Upper lobe of right lung (tissue), 1 donor: ENCODE measurements at regions not wholly inside any gene's neighbourhood (a gene's known extent, or its start where the extent isn't known, plus 50 kb on each side); places are given as distances from the start of the nearest gene placed in this dataset.

Experiments used
- ATAC-seq: fragments of 200-7000 bp; cut with Tn5 transposase; one replicate; pipeline ENCODE4 v1.9.1; 2020; ENCODE audit warnings: mild to moderate bottlenecking, moderate library complexity
- DNase-seq: peaks from one replicate; pipeline ENCODE4 v3.0.0-alpha.2; 2020
- H3K27ac ChIP-seq: fragments of 200-600 bp; one replicate; pipeline ENCODE4 v1.8.0; 2022
- H3K27me3 ChIP-seq: fragments of 200-600 bp; one replicate; pipeline ENCODE4 v1.8.0; 2022; ENCODE audit warnings: mild to moderate bottlenecking
- H3K36me3 ChIP-seq: fragments of 200-600 bp; one replicate; pipeline ENCODE4 v1.8.0; 2022
- H3K4me1 ChIP-seq: fragments of 200-600 bp; one replicate; pipeline ENCODE4 v1.8.0; 2022
- H3K4me3 ChIP-seq: fragments of 200-600 bp; one replicate; pipeline ENCODE4 v1.8.0; 2022; ENCODE audit warnings: mild to moderate bottlenecking
- H3K9me3 ChIP-seq: fragments of 200-600 bp; one replicate; pipeline ENCODE4 v1.8.0; 2022
- CTCF ChIP-seq: fragments of 200-600 bp; IDR thresholded peaks from one replicate; pipeline ENCODE4 v1.8.0; 2022; ENCODE audit warnings: antibody characterized with exemption
- intact Hi-C: fragments of 100-400 bp; cut with DNase I; formaldehyde crosslinking; loops from one replicate; pipeline ENCODE4 v1.11.0; 2022
- donor health status: DM: no; HTN: yes; CAD: no; lungs with severe emphysema.

GRCh38 chr20:52794853-52795252 is 177.3 kb upstream of the TSHZ2 start:
- H3K4me1 ChIP-seq, result no peaks in the 10 kb centered on the region
- no peaks in the 10 kb centered on the region for H3K36me3 ChIP-seq
- DNase-seq (no peak), ATAC-seq (no peak)
- intact Hi-C loops, result no loop called here
- H3K27me3 ChIP-seq, result no peaks in the 10 kb centered on the region
- no peak for TF ChIP-seq CTCF
- H3K27ac ChIP-seq, result no peak overlapping the region
- no peaks in the 10 kb centered on the region for H3K9me3 ChIP-seq
- H3K4me3 ChIP-seq, result no peak overlapping the region

GRCh38 chr20:52793339-52793963 is 178.7 kb upstream of the TSHZ2 start:
- Histone ChIP-seq H3K27me3 (no peaks in the 10 kb centered on the region), H3K27ac (no peak overlapping the region), H3K4me3 (no peak overlapping the region), H3K9me3 (no peaks in the 10 kb centered on the region), H3K36me3 (no peaks in the 10 kb centered on the region), H3K4me1 (no peaks in the 10 kb centered on the region)
- TF ChIP-seq CTCF, result no peak
- ATAC-seq (no peak), DNase-seq (no peak)
- intact Hi-C loops, result no loop called here

- Histone ChIP-seq H3K4me3 (no peak overlapping the region), H3K27ac (no peak overlapping the region), H3K36me3 (no peaks in the 10 kb centered on the region), H3K27me3 (no peaks in the 10 kb centered on the region), H3K9me3 (no peaks in the 10 kb centered on the region), H3K4me1 (no peaks in the 10 kb centered on the region)
- ATAC-seq (no peak), DNase-seq (no peak)
- intact Hi-C loops, result no loop called here
- TF ChIP-seq CTCF, result no peak
Observed at GRCh38 chr20:52791091-52791490, 181.1 kb upstream of the TSHZ2 start.

- no peak overlapping the region for H3K27ac ChIP-seq
- H3K27me3 ChIP-seq, result no peaks in the 10 kb centered on the region
- no peak for ATAC-seq
- no peak for TF ChIP-seq CTCF
- H3K9me3 ChIP-seq, result no peaks in the 10 kb centered on the region
- no peaks in the 10 kb centered on the region for H3K4me1 ChIP-seq
- no peaks in the 10 kb centered on the region for H3K36me3 ChIP-seq
- H3K4me3 ChIP-seq, result no peak overlapping the region
- intact Hi-C loops, result no loop called here
- DNase-seq, result no peak
Observed at GRCh38 chr20:52789716-52790115, 182.4 kb upstream of the TSHZ2 start.

GRCh38 chr20:52787962-52788361 is 184.2 kb upstream of the TSHZ2 start:
- DNase-seq, result no peak
- intact Hi-C loops, result no loop called here
- Histone ChIP-seq H3K27me3 (no peaks in the 10 kb centered on the region), H3K9me3 (no peaks in the 10 kb centered on the region), H3K4me1 (no peaks in the 10 kb centered on the region), H3K4me3 (no peak overlapping the region), H3K36me3 (no peaks in the 10 kb centered on the region), H3K27ac (no peak overlapping the region)
- no peak for TF ChIP-seq CTCF
- ATAC-seq, result no peak

- no peak overlapping the region for H3K4me3 ChIP-seq
- intact Hi-C loops, result no loop called here
Observed at GRCh38 chr20:52787216-52787615, 184.9 kb upstream of the TSHZ2 start.

More at GRCh38 chr20:52787216-52787615, 184.9 kb upstream of the TSHZ2 start:
- no peak for TF ChIP-seq CTCF
- Histone ChIP-seq H3K36me3 (no peaks in the 10 kb centered on the region), H3K4me1 (no peaks in the 10 kb centered on the region), H3K9me3 (no peaks in the 10 kb centered on the region), H3K27ac (no peak overlapping the region), H3K27me3 (no peaks in the 10 kb centered on the region)
- DNase-seq (no peak), ATAC-seq (no peak)
